Neural cell (in vitro differentiated cells): ENCODE measurements at regions not wholly inside any gene's neighbourhood (a gene's known extent, or its start where the extent isn't known, plus 50 kb on each side); places are given as distances from the start of the nearest gene placed in this dataset.

Experiments
- EP300 ChIP-seq: fragments of 450-650 bp; conservative IDR thresholded peaks from 2 replicates; pipeline ENCODE4 v1.6.1; 2014; ENCODE audit warnings: antibody characterized with exemption, mild to moderate bottlenecking, moderate library complexity; ENCODE audit not compliant: poor library complexity, severe bottlenecking
- RAD21 ChIP-seq: fragments of 450-650 bp; conservative IDR thresholded peaks from 2 replicates; pipeline ENCODE4 v1.6.1; 2014; ENCODE audit warnings: antibody characterized with exemption, mild to moderate bottlenecking, moderate library complexity
- TAF1 ChIP-seq: IDR thresholded peaks from 2 replicates; pipeline ENCODE4 v1.6.1; 2012; ENCODE audit warnings: low read depth
- TF ChIP-seq, protein P1 (sequence below): fragments of 450-650 bp; IDR thresholded peaks from 2 replicates; pipeline ENCODE4 v1.5.1; 2014; ENCODE audit warnings: antibody characterized with exemption, mild to moderate bottlenecking, moderate library complexity; ENCODE audit not compliant: poor library complexity, severe bottlenecking

- TF ChIP-seq EP300 (no peak), TAF1 (no peak), RAD21 (no peak)
- TF ChIP-seq, protein P1, sequence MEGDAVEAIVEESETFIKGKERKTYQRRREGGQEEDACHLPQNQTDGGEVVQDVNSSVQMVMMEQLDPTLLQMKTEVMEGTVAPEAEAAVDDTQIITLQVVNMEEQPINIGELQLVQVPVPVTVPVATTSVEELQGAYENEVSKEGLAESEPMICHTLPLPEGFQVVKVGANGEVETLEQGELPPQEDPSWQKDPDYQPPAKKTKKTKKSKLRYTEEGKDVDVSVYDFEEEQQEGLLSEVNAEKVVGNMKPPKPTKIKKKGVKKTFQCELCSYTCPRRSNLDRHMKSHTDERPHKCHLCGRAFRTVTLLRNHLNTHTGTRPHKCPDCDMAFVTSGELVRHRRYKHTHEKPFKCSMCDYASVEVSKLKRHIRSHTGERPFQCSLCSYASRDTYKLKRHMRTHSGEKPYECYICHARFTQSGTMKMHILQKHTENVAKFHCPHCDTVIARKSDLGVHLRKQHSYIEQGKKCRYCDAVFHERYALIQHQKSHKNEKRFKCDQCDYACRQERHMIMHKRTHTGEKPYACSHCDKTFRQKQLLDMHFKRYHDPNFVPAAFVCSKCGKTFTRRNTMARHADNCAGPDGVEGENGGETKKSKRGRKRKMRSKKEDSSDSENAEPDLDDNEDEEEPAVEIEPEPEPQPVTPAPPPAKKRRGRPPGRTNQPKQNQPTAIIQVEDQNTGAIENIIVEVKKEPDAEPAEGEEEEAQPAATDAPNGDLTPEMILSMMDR, result no peak
Observed at GRCh38 chr9:129307227-129307970, 129.3 kb upstream of the IER5L start.
